H1 (cell line): ENCODE measurements at regions not wholly inside any gene's neighbourhood (a gene's known extent, or its start where the extent isn't known, plus 50 kb on each side); places are given as distances from the start of the nearest gene placed in this dataset.

Experiments used
- CTCF ChIA-PET: fragments of 300-600 bp; sonication (Branson Sonifier 250); formaldehyde crosslinking; loops from one replicate; lab custom pipeline; 2021; ENCODE audit not compliant: partially characterized antibody; lab: Charles Lee
- POLR2A ChIA-PET: fragments of 300-600 bp; sonication (Branson Sonifier 250); formaldehyde crosslinking; loops from one replicate; lab custom pipeline; 2021; ENCODE audit warnings: inconsistent platforms; ENCODE audit not compliant: partially characterized antibody; lab: Charles Lee
- DNase-seq, 2 experiments: peaks; one replicate each; pipeline versions ENCODE4 v3.0.0 to v3.0.0-alpha.2; 2010 to 2022; ENCODE audit warnings: low spot score in 2 of 2, low read depth in 1 of 2, mixed read lengths in 1 of 2
- FAIRE-seq: peaks from 2 replicates; lab custom pipeline; 2011; peaks lifted over from hg19 to GRCh38; lab: Jason Lieb, UNC
- H2AFZ ChIP-seq: 2 replicates; pipeline ENCODE4 v1.8.1; 2012; ENCODE audit warnings: low read length, inconsistent platforms
- H2AK5ac ChIP-seq: 2 replicates; pipeline ENCODE4 v1.6.1; 2013; ENCODE audit warnings: low read depth, low read length
- H2BK120ac ChIP-seq: replicated peaks from 2 replicates; pipeline ENCODE3; 2013; ENCODE audit warnings: low read depth, low read length, inconsistent platforms
- H2BK12ac ChIP-seq: 2 replicates; pipeline ENCODE4 v1.6.1; 2013; ENCODE audit warnings: low read depth, low read length
- H2BK15ac ChIP-seq: 2 replicates; pipeline ENCODE4 v1.6.1; 2013; ENCODE audit warnings: low read length
- H2BK20ac ChIP-seq: 2 replicates; pipeline ENCODE4 v1.6.1; 2013; ENCODE audit warnings: low read length
- H2BK5ac ChIP-seq: 2 replicates; pipeline ENCODE4 v1.6.1; 2013; ENCODE audit warnings: low read depth, low read length
- H3K14ac ChIP-seq: 2 replicates; pipeline ENCODE4 v1.6.1; 2013; ENCODE audit warnings: inconsistent platforms; ENCODE audit not compliant: insufficient read length
- H3K18ac ChIP-seq: 2 replicates; pipeline ENCODE4 v1.6.1; 2013; ENCODE audit warnings: low read length; ENCODE audit errors: extremely low read depth
- H3K23ac ChIP-seq: 2 replicates; pipeline ENCODE4 v1.6.1; 2013; ENCODE audit warnings: inconsistent platforms; ENCODE audit not compliant: insufficient read length
- H3K23me2 ChIP-seq: 2 replicates; pipeline ENCODE4 v1.6.1; 2013; ENCODE audit warnings: low read depth, low read length
- H3K27ac ChIP-seq: 2 replicates; pipeline ENCODE4 v1.6.1; 2011; ENCODE audit warnings: low read depth, low read length, inconsistent platforms
- H3K27me3 ChIP-seq, 4 experiments: replicated peaks in 1 of 4; 1 replicate in 1 of 4; 2 replicates in 3 of 4; pipeline versions ENCODE4 v1.6.1 to v1.8.1; 2011 to 2013; ENCODE audit warnings: low read length in 3 of 4, mild to moderate bottlenecking in 3 of 4, inconsistent platforms in 2 of 4, mixed read lengths in 2 of 4, moderate library complexity in 1 of 4; ENCODE audit not compliant: control insufficient read depth in 3 of 4, insufficient read depth in 3 of 4; ENCODE audit errors: extremely low read depth in 1 of 4
- H3K36me3 ChIP-seq, 4 experiments: 2 replicates each; pipeline versions ENCODE4 v1.6.1 to v1.8.1; 2011 to 2013; ENCODE audit warnings: mild to moderate bottlenecking in 4 of 4, low read length in 3 of 4, moderate library complexity in 2 of 4, control low read depth in 1 of 4, inconsistent platforms in 1 of 4; ENCODE audit not compliant: insufficient read depth in 4 of 4, control insufficient read depth in 2 of 4
- H3K4ac ChIP-seq: replicated peaks from 2 replicates; pipeline ENCODE3; 2013; ENCODE audit warnings: low read length, low read depth, mixed read lengths, inconsistent platforms; ENCODE audit not compliant: insufficient read length
- H3K4me1 ChIP-seq, 4 experiments: replicated peaks in 1 of 4; 1 replicate in 1 of 4; 2 replicates in 3 of 4; pipeline versions ENCODE4 v1.6.1 to v1.8.1; 2011 to 2013; ENCODE audit warnings: low read length in 3 of 4, inconsistent platforms in 2 of 4, mixed read lengths in 1 of 4; ENCODE audit not compliant: insufficient read depth in 4 of 4, control insufficient read depth in 3 of 4
- H3K4me2 ChIP-seq, 2 experiments: 2 replicates each; pipeline versions ENCODE4 v1.6.1 to v1.8.1; 2011 to 2013; ENCODE audit warnings: low read depth in 2 of 2, low read length in 2 of 2, control low read depth in 1 of 2, inconsistent platforms in 1 of 2, mild to moderate bottlenecking in 1 of 2; ENCODE audit not compliant: insufficient read depth in 1 of 2
- H3K4me3 ChIP-seq, 4 experiments: fragments of 200-600, 300-600 bp in 1 of 4; sonication (generic), shearing (Covaris generic), sonication (Bioruptor Twin) in 1 of 4; 2 replicates each; pipeline versions ENCODE4 v1.5.1 to v1.8.1; 2011 to 2016; ENCODE audit warnings: low read length in 4 of 4, low read depth in 3 of 4, control low read depth in 2 of 4, inconsistent platforms in 2 of 4, mild to moderate bottlenecking in 2 of 4, mixed read lengths in 1 of 4, moderate library complexity in 1 of 4; ENCODE audit not compliant: insufficient read depth in 2 of 4; ENCODE audit errors: extremely low read depth in 1 of 4
- H3K56ac ChIP-seq: replicated peaks from 2 replicates; pipeline ENCODE3; 2013; ENCODE audit warnings: low read depth, mild to moderate bottlenecking, mixed read lengths, low read length, inconsistent platforms; ENCODE audit not compliant: insufficient read length
- H3K79me1 ChIP-seq: 2 replicates; pipeline ENCODE4 v1.6.1; 2013; ENCODE audit warnings: low read depth, low read length, control low read depth
- H3K79me2 ChIP-seq, 2 experiments: 2 replicates each; pipeline versions ENCODE4 v1.6.1 to v1.8.1; 2012 to 2013; ENCODE audit warnings: low read length in 2 of 2, mild to moderate bottlenecking in 2 of 2, inconsistent platforms in 1 of 2; ENCODE audit not compliant: insufficient read depth in 2 of 2, control insufficient read depth in 1 of 2
- H3K9ac ChIP-seq, 4 experiments: replicated peaks in 1 of 4; 1 replicate in 1 of 4; 2 replicates in 3 of 4; pipeline versions ENCODE4 v1.6.1 to v1.8.1; 2011 to 2013; ENCODE audit warnings: low read depth in 3 of 4, low read length in 3 of 4, control low read depth in 2 of 4, mild to moderate bottlenecking in 2 of 4, moderate library complexity in 2 of 4, inconsistent platforms in 1 of 4; ENCODE audit errors: extremely low read depth in 1 of 4
- H3K9me3 ChIP-seq, 2 experiments: 2 replicates each; pipeline versions ENCODE4 v1.6.1 to v1.8.1; 2012 to 2013; ENCODE audit warnings: mild to moderate bottlenecking in 2 of 2, moderate library complexity in 2 of 2, control low read depth in 1 of 2, inconsistent platforms in 1 of 2, low read depth in 1 of 2, low read length in 1 of 2, mixed read lengths in 1 of 2; ENCODE audit not compliant: insufficient read depth in 2 of 2
- H4K20me1 ChIP-seq, 2 experiments: replicated peaks in 1 of 2; 2 replicates each; pipeline versions ENCODE3 to v1.8.1; 2011 to 2013; ENCODE audit warnings: inconsistent platforms in 2 of 2, low read length in 2 of 2, mild to moderate bottlenecking in 1 of 2; ENCODE audit not compliant: insufficient read depth in 2 of 2, control insufficient read depth in 1 of 2
- H4K5ac ChIP-seq: 2 replicates; pipeline ENCODE4 v1.6.1; 2013; ENCODE audit warnings: low read length, low read depth, mixed read lengths, inconsistent platforms; ENCODE audit not compliant: insufficient read length
- H4K8ac ChIP-seq: 2 replicates; pipeline ENCODE4 v1.8.0; 2013; ENCODE audit warnings: mild to moderate bottlenecking, moderate library complexity, low read length, inconsistent platforms; ENCODE audit not compliant: insufficient read depth; ENCODE audit errors: extremely low read depth
- H4K91ac ChIP-seq: replicated peaks from 2 replicates; pipeline ENCODE3; 2013; ENCODE audit warnings: low read length, mixed read lengths, inconsistent platforms; ENCODE audit not compliant: insufficient read length
- ATF3 ChIP-seq: IDR thresholded peaks from 2 replicates; pipeline ENCODE4 v1.6.1; 2011; ENCODE audit warnings: low read depth, mild to moderate bottlenecking, low read length; ENCODE audit not compliant: insufficient read depth
- CHD1 ChIP-seq: IDR thresholded peaks from 2 replicates; pipeline ENCODE4 v1.6.1; 2012; ENCODE audit warnings: low read depth, low read length, improper control_type of control experiment
- CTBP2 ChIP-seq: IDR thresholded peaks from 2 replicates; pipeline ENCODE4 v1.7.0; 2011; ENCODE audit warnings: borderline replicate concordance, mild to moderate bottlenecking, moderate library complexity, mixed read lengths, low read length; ENCODE audit not compliant: insufficient read depth, insufficient read length
- EP300 ChIP-seq, 2 experiments: IDR thresholded peaks; 1 replicate in 1 of 2; 2 replicates in 1 of 2; pipeline ENCODE4 v1.6.1; 2011 to 2012; ENCODE audit warnings: low read depth in 2 of 2, low read length in 2 of 2, mild to moderate bottlenecking in 2 of 2, borderline replicate concordance in 1 of 2, inconsistent platforms in 1 of 2, moderate library complexity in 1 of 2
- GABPA ChIP-seq: IDR thresholded peaks from 2 replicates; pipeline ENCODE4 v1.6.1; 2011; ENCODE audit warnings: mild to moderate bottlenecking, low read length, moderate library complexity, borderline replicate concordance; ENCODE audit not compliant: insufficient read depth
- HDAC2 ChIP-seq, 2 experiments: fragments of 300-600 bp in 1 of 2; sonication (generic) in 1 of 2; IDR thresholded peaks; 2 replicates each; pipeline ENCODE4 v1.6.1; 2011 to 2012; ENCODE audit warnings: low read depth in 2 of 2, low read length in 2 of 2, mild to moderate bottlenecking in 2 of 2, moderate library complexity in 2 of 2, borderline replicate concordance in 1 of 2, inconsistent platforms in 1 of 2
- KDM1A ChIP-seq: fragments of 200-600, 300-600 bp; sonication (generic); IDR thresholded peaks from 2 replicates; pipeline ENCODE4 v1.7.1; 2016; ENCODE audit warnings: mild to moderate bottlenecking, low read length, borderline replicate concordance
- PHF8 ChIP-seq: fragments of 200-600 bp; sonication (generic); conservative IDR thresholded peaks from 2 replicates; pipeline ENCODE4 v1.7.1; 2012; ENCODE audit warnings: low read depth, mild to moderate bottlenecking, inconsistent platforms, low read length, moderate library complexity
- RBBP5 ChIP-seq: IDR thresholded peaks from 2 replicates; pipeline ENCODE4 v1.7.1; 2012; ENCODE audit warnings: low read depth, mild to moderate bottlenecking, inconsistent platforms, low read length, moderate library complexity, borderline replicate concordance
- RNF2 ChIP-seq: fragments of 200-900, 300-1000 bp; sonication (generic); IDR thresholded peaks from 2 replicates; pipeline ENCODE4 v1.7.1; 2016; ENCODE audit warnings: borderline replicate concordance, low read depth, mild to moderate bottlenecking, antibody characterized with exemption, low read length; ENCODE audit not compliant: poor library complexity, severe bottlenecking; ENCODE audit errors: missing control alignments
- SIRT6 ChIP-seq: IDR thresholded peaks from one replicate; pipeline ENCODE4 v1.7.1; 2012; ENCODE audit warnings: low read length, inconsistent platforms
- SUZ12 ChIP-seq: fragments of 200-600 bp; sonication (generic); IDR thresholded peaks from 2 replicates; pipeline ENCODE4 v1.6.1; 2012; ENCODE audit warnings: mild to moderate bottlenecking, inconsistent platforms, low read length, moderate library complexity, mixed read lengths
- TEAD4 ChIP-seq: IDR thresholded peaks from 2 replicates; pipeline ENCODE4 v1.6.1; 2012; ENCODE audit warnings: low read depth, low read length, inconsistent platforms, mixed read lengths
- WGBS, 2 experiments: shearing (Covaris generic) in 1 of 2; methylation state at CpG; one replicate each; pipeline versions ENCODE4 v1.1.6 to v1.1.7; 2013 to 2015; ENCODE audit warnings: low lambda C conversion rate in 2 of 2, mixed read lengths in 2 of 2, inconsistent platforms in 1 of 2, low coverage in 1 of 2, missing lambda C conversion rate in 1 of 2; ENCODE audit not compliant: insufficient replicate concordance in 2 of 2, insufficient coverage in 1 of 2, insufficient read length in 1 of 2; ENCODE audit errors: extremely low coverage in 1 of 2, missing lambda C conversion rate in 1 of 2; 5-methylcytosine and 5-hydroxymethylcytosine counted together

- Histone ChIP-seq H2BK20ac (no peak overlapping the region), H2BK15ac (no peak overlapping the region), H2BK5ac (no peak overlapping the region), H3K27ac (no peak overlapping the region), H3K4ac (no peak overlapping the region), H3K4me1 (no peaks in the 10 kb centered on the region), H3K18ac (no peak overlapping the region), H2AFZ (no peak overlapping the region), H3K14ac (no peak overlapping the region), H2BK12ac (no peak overlapping the region), H3K9ac (no peak overlapping the region), H3K23ac (no peak overlapping the region), H4K20me1 (no peaks in the 10 kb centered on the region), H4K5ac (no peak overlapping the region), H4K8ac (no peak overlapping the region), H3K79me1 (no peaks in the 10 kb centered on the region), H3K79me2 (no peaks in the 10 kb centered on the region), H3K36me3 (no peaks in the 10 kb centered on the region), H3K4me3 (no peak overlapping the region), H2AK5ac (no peak overlapping the region), H3K56ac (no peak overlapping the region), H3K23me2 (no peaks in the 10 kb centered on the region), H3K4me2 (no peak overlapping the region), H2BK120ac (no peak overlapping the region), H4K91ac (no peak overlapping the region), H3K9me3 (no peaks in the 10 kb centered on the region), H3K27me3 (no peaks in the 10 kb centered on the region)
- POLR2A ChIA-PET = no interaction called here
- FAIRE-seq (no peak), DNase-seq (no peak)
- WGBS, 2 experiments = 93% methylated on average over 6 of the region's 6 CpGs; no CpG with 5 or more reads in 1 of the 2 experiments
- CTCF ChIA-PET = interaction anchor here (2.1 kb wide), 1 partner anchor 10 kb away, joined by 6 read pairs; no protein-coding TSS in a partner anchor
- no peak for TF ChIP-seq CTBP2
- TF ChIP-seq SUZ12 = no peak
- no peak for TF ChIP-seq HDAC2 (IDR thresholded peaks at IDR 0.05; ENCODE audit: borderline replicate concordance in 1 of 2, low read depth in 2 of 2, low read length in 2 of 2)
- TF ChIP-seq PHF8 = no peak
- no peak for TF ChIP-seq CHD1
- TF ChIP-seq GABPA = no peak
- TF ChIP-seq TEAD4 = no peak
- TF ChIP-seq EP300 (IDR thresholded peaks at IDR 0.05; ENCODE audit: borderline replicate concordance in 1 of 2, low read depth in 2 of 2, low read length in 2 of 2) = no peak
- TF ChIP-seq KDM1A = no peak
- no peak for TF ChIP-seq ATF3
- TF ChIP-seq SIRT6 = no peak
- no peak for TF ChIP-seq RNF2
- TF ChIP-seq RBBP5 = no peak
These were observed 734.2 kb upstream of the KIF2B start for GRCh38 chr17:53088481-53088880.
